SU-DHL-6 (cell line): ENCODE measurements at regions not wholly inside any gene's neighbourhood (a gene's known extent, or its start where the extent isn't known, plus 50 kb on each side); places are given as distances from the start of the nearest gene placed in this dataset.

Experiments
- CTCF ChIP-seq: fragments of 200-600 bp; sonication (generic); IDR thresholded peaks from one replicate; pipeline ENCODE4 v1.5.1; 2017; ENCODE audit warnings: antibody characterized with exemption, mild to moderate bottlenecking, low read length, moderate library complexity; ENCODE audit not compliant: insufficient read depth, poor library complexity, severe bottlenecking
- EZH2phosphoT487 ChIP-seq: fragments of 200-600 bp; sonication (generic), shearing (Covaris generic); conservative IDR thresholded peaks from 2 replicates; pipeline ENCODE4 v1.6.1; 2018; ENCODE audit warnings: mild to moderate bottlenecking, antibody characterized with exemption, low read length, moderate library complexity, mixed read lengths

GRCh38 chr4:181909368-181909767 lies 333.8 kb upstream of the TENM3 start:
- TF ChIP-seq CTCF (no peak), EZH2phosphoT487 (no peak)
